Type B pancreatic cell (in vitro differentiated cells): ENCODE measurements at regions not wholly inside any gene's neighbourhood (a gene's known extent, or its start where the extent isn't known, plus 50 kb on each side); places are given as distances from the start of the nearest gene placed in this dataset.

Experiments used
- DNase-seq: peaks from one replicate; pipeline ENCODE4 v3.0.0; 2021; ENCODE audit warnings: mixed read lengths; ENCODE audit not compliant: unreplicated experiment; ENCODE audit errors: extremely low spot score
- H3K27ac Mint-ChIP-seq: 2 replicates; pipeline ENCODE4 v1.8.0; 2021; ENCODE audit warnings: mild to moderate bottlenecking, mixed read lengths
- H3K27me3 Mint-ChIP-seq: 2 replicates; pipeline ENCODE4 v1.8.0; 2021; ENCODE audit warnings: mixed read lengths
- H3K36me3 Mint-ChIP-seq: 2 replicates; pipeline ENCODE4 v1.8.0; 2021; ENCODE audit warnings: mixed read lengths
- H3K4me1 Mint-ChIP-seq: one replicate; pipeline ENCODE4 v1.8.0; 2021; ENCODE audit warnings: mixed read lengths; ENCODE audit not compliant: unreplicated experiment
- H3K4me3 Mint-ChIP-seq: 2 replicates; pipeline ENCODE4 v1.8.0; 2021; ENCODE audit warnings: mild to moderate bottlenecking, mixed read lengths
- H3K9me3 Mint-ChIP-seq: 2 replicates; pipeline ENCODE4 v1.8.0; 2021; ENCODE audit warnings: mixed read lengths
- CTCF ChIP-seq: fragments of 200-600 bp; sonication (generic); conservative IDR thresholded peaks from 2 replicates; pipeline ENCODE4 v1.5.0; 2021; ENCODE audit warnings: antibody characterized with exemption, mild to moderate bottlenecking

GRCh38 chr18:37705016-37705415, 139.4 kb upstream of the CELF4 start:
- H3K9me3 Mint-ChIP-seq, result no peaks in the 10 kb centered on the region
- H3K4me3 Mint-ChIP-seq, result no peak overlapping the region
- no peak for DNase-seq
- no peak overlapping the region for H3K27ac Mint-ChIP-seq
- H3K36me3 Mint-ChIP-seq, result no peaks in the 10 kb centered on the region
- peaks cover 3% of the 10 kb centered on the region for H3K27me3 Mint-ChIP-seq
- H3K4me1 Mint-ChIP-seq, result no peaks in the 10 kb centered on the region
- TF ChIP-seq CTCF, result no peak

- no peak for DNase-seq
- Mint-ChIP-seq H3K36me3 (no peaks in the 10 kb centered on the region), H3K4me3 (no peak overlapping the region), H3K27me3 (peaks cover 6% of the 10 kb centered on the region), H3K9me3 (no peaks in the 10 kb centered on the region), H3K27ac (no peak overlapping the region), H3K4me1 (no peaks in the 10 kb centered on the region)
- TF ChIP-seq CTCF, result no peak
Measured at GRCh38 chr18:37702841-37703240, 137.2 kb upstream of the CELF4 start.

GRCh38 chr18:37701967-37702366, 136.4 kb upstream of the CELF4 start:
- H3K27me3 Mint-ChIP-seq, result peaks cover 6% of the 10 kb centered on the region
- TF ChIP-seq CTCF, result no peak
- H3K4me3 Mint-ChIP-seq, result no peak overlapping the region
- H3K9me3 Mint-ChIP-seq, result no peaks in the 10 kb centered on the region
- no peaks in the 10 kb centered on the region for H3K4me1 Mint-ChIP-seq
- DNase-seq, result no peak
- no peaks in the 10 kb centered on the region for H3K36me3 Mint-ChIP-seq
- H3K27ac Mint-ChIP-seq, result no peak overlapping the region

- H3K4me3 Mint-ChIP-seq, result no peak overlapping the region
- no peaks in the 10 kb centered on the region for H3K36me3 Mint-ChIP-seq
- H3K27me3 Mint-ChIP-seq, result peaks cover 6% of the 10 kb centered on the region
- H3K27ac Mint-ChIP-seq, result no peak overlapping the region
- no peaks in the 10 kb centered on the region for H3K9me3 Mint-ChIP-seq
- H3K4me1 Mint-ChIP-seq, result peaks cover 5% of the 10 kb centered on the region
- no peak for TF ChIP-seq CTCF
- DNase-seq, result no peak
Measured at GRCh38 chr18:37698508-37699040, 133.0 kb upstream of the CELF4 start.

- H3K36me3 Mint-ChIP-seq, result no peaks in the 10 kb centered on the region
- no peak overlapping the region for H3K4me3 Mint-ChIP-seq
- no peaks in the 10 kb centered on the region for H3K9me3 Mint-ChIP-seq
- H3K27me3 Mint-ChIP-seq, result no peaks in the 10 kb centered on the region
- no peak overlapping the region for H3K27ac Mint-ChIP-seq
- no peak for DNase-seq
- H3K4me1 Mint-ChIP-seq, result peaks cover 5% of the 10 kb centered on the region
- TF ChIP-seq CTCF, result no peak
Measured at GRCh38 chr18:37694516-37694915, 128.9 kb upstream of the CELF4 start.

- Mint-ChIP-seq H3K4me3 (no peak overlapping the region), H3K27ac (no peak overlapping the region), H3K4me1 (peaks cover 5% of the 10 kb centered on the region), H3K36me3 (no peaks in the 10 kb centered on the region), H3K27me3 (peaks cover 6% of the 10 kb centered on the region), H3K9me3 (no peaks in the 10 kb centered on the region)
- DNase-seq, result no peak
- TF ChIP-seq CTCF, result no peak
Measured at GRCh38 chr18:37691162-37691561, 125.6 kb upstream of the CELF4 start.
